WTC11 (cell line): ENCODE measurements at regions not wholly inside any gene's neighbourhood (a gene's known extent, or its start where the extent isn't known, plus 50 kb on each side); places are given as distances from the start of the nearest gene placed in this dataset.

Source experiments
- ATAC-seq: fragments of 200-7000 bp; cut with Tn5 transposase; 2 replicates; pipeline ENCODE4 v1.10.0; 2021; ENCODE audit warnings: mild to moderate bottlenecking, moderate library complexity
- CTCF ChIA-PET: fragments of 300-600 bp; sonication (Branson Sonifier 250); formaldehyde crosslinking; loops from one replicate; lab custom pipeline; 2021; ENCODE audit warnings: antibody characterized with exemption; lab: Charles Lee
- POLR2A ChIA-PET: fragments of 350-600 bp; sonication (Branson Sonifier 250); formaldehyde crosslinking; loops from one replicate; lab custom pipeline; 2021; ENCODE audit warnings: antibody characterized with exemption; lab: Charles Lee
- DNase-seq: peaks from one replicate; pipeline ENCODE4 v3.0.0; 2021; ENCODE audit warnings: low spot score
- H3K27ac Mint-ChIP-seq: 2 replicates; pipeline ENCODE4 v1.8.0; 2021; ENCODE audit warnings: mixed read lengths
- H3K27me3 Mint-ChIP-seq: 2 replicates; pipeline ENCODE4 v1.8.0; 2021; ENCODE audit warnings: low read depth, mild to moderate bottlenecking, moderate library complexity, mixed read lengths
- H3K36me3 Mint-ChIP-seq: 2 replicates; pipeline ENCODE4 v1.8.0; 2021; ENCODE audit warnings: mixed read lengths
- H3K4me1 Mint-ChIP-seq: 2 replicates; pipeline ENCODE4 v1.8.0; 2022; ENCODE audit warnings: mixed read lengths
- H3K4me3 Mint-ChIP-seq: 2 replicates; pipeline ENCODE4 v1.8.0; 2021; ENCODE audit warnings: mild to moderate bottlenecking, moderate library complexity, mixed read lengths
- H3K9me3 Mint-ChIP-seq: 2 replicates; pipeline ENCODE4 v1.8.0; 2021; ENCODE audit warnings: mixed read lengths
- FOXJ3 ChIP-seq: sonication (generic); formaldehyde crosslinking; IDR thresholded peaks from 2 replicates; pipeline ENCODE4 v1.9.0; 2021; ENCODE audit warnings: missing genetic modification reagents, mild to moderate bottlenecking, borderline replicate concordance
- FOXP1 ChIP-seq: sonication (generic); formaldehyde crosslinking; IDR thresholded peaks from 2 replicates; pipeline ENCODE4 v1.8.0; 2022; ENCODE audit warnings: missing genetic modification reagents, mild to moderate bottlenecking, moderate library complexity, borderline replicate concordance
- IRF2 ChIP-seq: sonication (generic); formaldehyde crosslinking; IDR thresholded peaks from 2 replicates; pipeline ENCODE4 v1.8.0; 2022; ENCODE audit warnings: low read depth, missing genetic modification reagents, borderline replicate concordance
- MXD4 ChIP-seq: fragments of 250-450 bp; sonication (Bioruptor Pico); IDR thresholded peaks from 2 replicates; pipeline ENCODE4 v1.8.0; 2021; ENCODE audit warnings: mild to moderate bottlenecking, moderate library complexity, borderline replicate concordance
- NR2C2 ChIP-seq: sonication (generic); formaldehyde crosslinking; IDR thresholded peaks from 2 replicates; pipeline ENCODE4 v1.8.0; 2022; ENCODE audit warnings: mild to moderate bottlenecking, missing genetic modification reagents
- RELA ChIP-seq: sonication (generic); formaldehyde crosslinking; IDR thresholded peaks from 2 replicates; pipeline ENCODE4 v1.8.1; 2022; ENCODE audit warnings: missing genetic modification reagents, mild to moderate bottlenecking, borderline replicate concordance
- SOX15 ChIP-seq: fragments of 250-450 bp; sonication (Bioruptor Pico); IDR thresholded peaks from 2 replicates; pipeline ENCODE4 v1.9.0; 2021; ENCODE audit warnings: mild to moderate bottlenecking
- TCF7 ChIP-seq: sonication (generic); formaldehyde crosslinking; IDR thresholded peaks from 2 replicates; pipeline ENCODE4 v1.8.0; 2022; ENCODE audit warnings: mild to moderate bottlenecking, low read depth, missing genetic modification reagents, moderate library complexity
- TP53 ChIP-seq: sonication (generic); formaldehyde crosslinking; IDR thresholded peaks from 2 replicates; pipeline ENCODE4 v1.8.1; 2023; ENCODE audit warnings: mild to moderate bottlenecking, missing genetic modification reagents
- ZNF317 ChIP-seq: sonication (generic); formaldehyde crosslinking; IDR thresholded peaks from 2 replicates; pipeline ENCODE4 v1.8.1; 2023; ENCODE audit warnings: low read depth, mild to moderate bottlenecking, moderate library complexity, missing genetic modification reagents, borderline replicate concordance
- ZNF396 ChIP-seq: fragments of 250-450 bp; sonication (Bioruptor Pico); IDR thresholded peaks from 2 replicates; pipeline ENCODE4 v1.8.0; 2021; ENCODE audit warnings: mild to moderate bottlenecking, moderate library complexity, borderline replicate concordance
- TF ChIP-seq, protein P1 (sequence below): sonication (generic); formaldehyde crosslinking; IDR thresholded peaks from 2 replicates; pipeline ENCODE4 v1.8.1; 2023; ENCODE audit warnings: mild to moderate bottlenecking, missing genetic modification reagents, moderate library complexity
- TF ChIP-seq, protein P2 (sequence below): sonication (generic); formaldehyde crosslinking; IDR thresholded peaks from 2 replicates; pipeline ENCODE4 v1.8.0; 2023; ENCODE audit warnings: missing genetic modification reagents, mild to moderate bottlenecking, borderline replicate concordance
- TF ChIP-seq, protein P3 (sequence below): sonication (generic); formaldehyde crosslinking; conservative IDR thresholded peaks from 2 replicates; pipeline ENCODE4 v1.8.1; 2023; ENCODE audit warnings: mild to moderate bottlenecking, low read depth, missing genetic modification reagents, moderate library complexity
- TF ChIP-seq, protein P4 (sequence below): fragments of 250-450 bp; sonication (Bioruptor Pico); IDR thresholded peaks from 2 replicates; pipeline ENCODE4 v1.9.0; 2021; ENCODE audit warnings: mild to moderate bottlenecking
- TF ChIP-seq, protein P5 (sequence below): sonication (generic); formaldehyde crosslinking; IDR thresholded peaks from 2 replicates; pipeline ENCODE4 v1.8.1; 2023; ENCODE audit warnings: mild to moderate bottlenecking, missing genetic modification reagents, borderline replicate concordance

DNA sequence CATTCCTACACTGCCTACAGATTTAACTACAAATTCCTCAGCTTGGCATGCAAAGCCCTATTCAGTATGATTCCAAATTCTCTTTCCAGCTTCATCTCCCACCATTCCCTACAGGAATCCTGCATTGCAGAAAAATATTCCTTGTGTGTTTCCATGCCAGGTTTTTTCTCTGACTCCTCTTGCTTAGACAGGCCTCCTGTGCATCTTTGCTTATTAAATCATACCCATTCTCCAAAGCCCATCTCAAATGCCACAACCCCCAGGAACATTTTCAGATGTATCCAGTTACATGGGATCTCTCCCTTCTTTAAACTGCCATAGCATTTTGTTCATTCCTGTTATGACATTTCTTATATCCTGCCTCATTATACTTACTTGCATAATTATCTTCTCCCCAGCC lies 106.4 kb upstream of the GRIA3 start:
- DNase-seq (no peak), ATAC-seq (no peak)
- Mint-ChIP-seq H3K36me3 (no peaks in the 10 kb centered on the region), H3K9me3 (no peaks in the 10 kb centered on the region), H3K27me3 (no peaks in the 10 kb centered on the region), H3K4me3 (no peak overlapping the region), H3K4me1 (0 out of 2 replicates have a peak, but pooled peaks cover 3% of the 10 kb centered on the region), H3K27ac (no peak overlapping the region)
- CTCF ChIA-PET = no interaction called here
- TF ChIP-seq, protein P1, sequence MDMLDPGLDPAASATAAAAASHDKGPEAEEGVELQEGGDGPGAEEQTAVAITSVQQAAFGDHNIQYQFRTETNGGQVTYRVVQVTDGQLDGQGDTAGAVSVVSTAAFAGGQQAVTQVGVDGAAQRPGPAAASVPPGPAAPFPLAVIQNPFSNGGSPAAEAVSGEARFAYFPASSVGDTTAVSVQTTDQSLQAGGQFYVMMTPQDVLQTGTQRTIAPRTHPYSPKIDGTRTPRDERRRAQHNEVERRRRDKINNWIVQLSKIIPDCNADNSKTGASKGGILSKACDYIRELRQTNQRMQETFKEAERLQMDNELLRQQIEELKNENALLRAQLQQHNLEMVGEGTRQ (CRISPR knock-in tag) = no peak
- TF ChIP-seq MXD4 (CRISPR knock-in tag) = no peak
- TF ChIP-seq RELA = no peak
- no peak for TF ChIP-seq ZNF396 (CRISPR knock-in tag)
- TF ChIP-seq, protein P2, sequence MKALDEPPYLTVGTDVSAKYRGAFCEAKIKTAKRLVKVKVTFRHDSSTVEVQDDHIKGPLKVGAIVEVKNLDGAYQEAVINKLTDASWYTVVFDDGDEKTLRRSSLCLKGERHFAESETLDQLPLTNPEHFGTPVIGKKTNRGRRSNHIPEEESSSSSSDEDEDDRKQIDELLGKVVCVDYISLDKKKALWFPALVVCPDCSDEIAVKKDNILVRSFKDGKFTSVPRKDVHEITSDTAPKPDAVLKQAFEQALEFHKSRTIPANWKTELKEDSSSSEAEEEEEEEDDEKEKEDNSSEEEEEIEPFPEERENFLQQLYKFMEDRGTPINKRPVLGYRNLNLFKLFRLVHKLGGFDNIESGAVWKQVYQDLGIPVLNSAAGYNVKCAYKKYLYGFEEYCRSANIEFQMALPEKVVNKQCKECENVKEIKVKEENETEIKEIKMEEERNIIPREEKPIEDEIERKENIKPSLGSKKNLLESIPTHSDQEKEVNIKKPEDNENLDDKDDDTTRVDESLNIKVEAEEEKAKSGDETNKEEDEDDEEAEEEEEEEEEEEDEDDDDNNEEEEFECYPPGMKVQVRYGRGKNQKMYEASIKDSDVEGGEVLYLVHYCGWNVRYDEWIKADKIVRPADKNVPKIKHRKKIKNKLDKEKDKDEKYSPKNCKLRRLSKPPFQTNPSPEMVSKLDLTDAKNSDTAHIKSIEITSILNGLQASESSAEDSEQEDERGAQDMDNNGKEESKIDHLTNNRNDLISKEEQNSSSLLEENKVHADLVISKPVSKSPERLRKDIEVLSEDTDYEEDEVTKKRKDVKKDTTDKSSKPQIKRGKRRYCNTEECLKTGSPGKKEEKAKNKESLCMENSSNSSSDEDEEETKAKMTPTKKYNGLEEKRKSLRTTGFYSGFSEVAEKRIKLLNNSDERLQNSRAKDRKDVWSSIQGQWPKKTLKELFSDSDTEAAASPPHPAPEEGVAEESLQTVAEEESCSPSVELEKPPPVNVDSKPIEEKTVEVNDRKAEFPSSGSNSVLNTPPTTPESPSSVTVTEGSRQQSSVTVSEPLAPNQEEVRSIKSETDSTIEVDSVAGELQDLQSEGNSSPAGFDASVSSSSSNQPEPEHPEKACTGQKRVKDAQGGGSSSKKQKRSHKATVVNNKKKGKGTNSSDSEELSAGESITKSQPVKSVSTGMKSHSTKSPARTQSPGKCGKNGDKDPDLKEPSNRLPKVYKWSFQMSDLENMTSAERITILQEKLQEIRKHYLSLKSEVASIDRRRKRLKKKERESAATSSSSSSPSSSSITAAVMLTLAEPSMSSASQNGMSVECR (CRISPR knock-in tag) = no peak
- TF ChIP-seq FOXP1 (CRISPR knock-in tag) = no peak
- TF ChIP-seq TP53 (CRISPR knock-in tag) = no peak
- TF ChIP-seq, protein P3, sequence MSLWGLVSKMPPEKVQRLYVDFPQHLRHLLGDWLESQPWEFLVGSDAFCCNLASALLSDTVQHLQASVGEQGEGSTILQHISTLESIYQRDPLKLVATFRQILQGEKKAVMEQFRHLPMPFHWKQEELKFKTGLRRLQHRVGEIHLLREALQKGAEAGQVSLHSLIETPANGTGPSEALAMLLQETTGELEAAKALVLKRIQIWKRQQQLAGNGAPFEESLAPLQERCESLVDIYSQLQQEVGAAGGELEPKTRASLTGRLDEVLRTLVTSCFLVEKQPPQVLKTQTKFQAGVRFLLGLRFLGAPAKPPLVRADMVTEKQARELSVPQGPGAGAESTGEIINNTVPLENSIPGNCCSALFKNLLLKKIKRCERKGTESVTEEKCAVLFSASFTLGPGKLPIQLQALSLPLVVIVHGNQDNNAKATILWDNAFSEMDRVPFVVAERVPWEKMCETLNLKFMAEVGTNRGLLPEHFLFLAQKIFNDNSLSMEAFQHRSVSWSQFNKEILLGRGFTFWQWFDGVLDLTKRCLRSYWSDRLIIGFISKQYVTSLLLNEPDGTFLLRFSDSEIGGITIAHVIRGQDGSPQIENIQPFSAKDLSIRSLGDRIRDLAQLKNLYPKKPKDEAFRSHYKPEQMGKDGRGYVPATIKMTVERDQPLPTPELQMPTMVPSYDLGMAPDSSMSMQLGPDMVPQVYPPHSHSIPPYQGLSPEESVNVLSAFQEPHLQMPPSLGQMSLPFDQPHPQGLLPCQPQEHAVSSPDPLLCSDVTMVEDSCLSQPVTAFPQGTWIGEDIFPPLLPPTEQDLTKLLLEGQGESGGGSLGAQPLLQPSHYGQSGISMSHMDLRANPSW (CRISPR knock-in tag) = no peak
- TF ChIP-seq, protein P4, sequence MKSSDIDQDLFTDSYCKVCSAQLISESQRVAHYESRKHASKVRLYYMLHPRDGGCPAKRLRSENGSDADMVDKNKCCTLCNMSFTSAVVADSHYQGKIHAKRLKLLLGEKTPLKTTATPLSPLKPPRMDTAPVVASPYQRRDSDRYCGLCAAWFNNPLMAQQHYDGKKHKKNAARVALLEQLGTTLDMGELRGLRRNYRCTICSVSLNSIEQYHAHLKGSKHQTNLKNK (CRISPR knock-in tag) = no peak
- TF ChIP-seq, protein P5, sequence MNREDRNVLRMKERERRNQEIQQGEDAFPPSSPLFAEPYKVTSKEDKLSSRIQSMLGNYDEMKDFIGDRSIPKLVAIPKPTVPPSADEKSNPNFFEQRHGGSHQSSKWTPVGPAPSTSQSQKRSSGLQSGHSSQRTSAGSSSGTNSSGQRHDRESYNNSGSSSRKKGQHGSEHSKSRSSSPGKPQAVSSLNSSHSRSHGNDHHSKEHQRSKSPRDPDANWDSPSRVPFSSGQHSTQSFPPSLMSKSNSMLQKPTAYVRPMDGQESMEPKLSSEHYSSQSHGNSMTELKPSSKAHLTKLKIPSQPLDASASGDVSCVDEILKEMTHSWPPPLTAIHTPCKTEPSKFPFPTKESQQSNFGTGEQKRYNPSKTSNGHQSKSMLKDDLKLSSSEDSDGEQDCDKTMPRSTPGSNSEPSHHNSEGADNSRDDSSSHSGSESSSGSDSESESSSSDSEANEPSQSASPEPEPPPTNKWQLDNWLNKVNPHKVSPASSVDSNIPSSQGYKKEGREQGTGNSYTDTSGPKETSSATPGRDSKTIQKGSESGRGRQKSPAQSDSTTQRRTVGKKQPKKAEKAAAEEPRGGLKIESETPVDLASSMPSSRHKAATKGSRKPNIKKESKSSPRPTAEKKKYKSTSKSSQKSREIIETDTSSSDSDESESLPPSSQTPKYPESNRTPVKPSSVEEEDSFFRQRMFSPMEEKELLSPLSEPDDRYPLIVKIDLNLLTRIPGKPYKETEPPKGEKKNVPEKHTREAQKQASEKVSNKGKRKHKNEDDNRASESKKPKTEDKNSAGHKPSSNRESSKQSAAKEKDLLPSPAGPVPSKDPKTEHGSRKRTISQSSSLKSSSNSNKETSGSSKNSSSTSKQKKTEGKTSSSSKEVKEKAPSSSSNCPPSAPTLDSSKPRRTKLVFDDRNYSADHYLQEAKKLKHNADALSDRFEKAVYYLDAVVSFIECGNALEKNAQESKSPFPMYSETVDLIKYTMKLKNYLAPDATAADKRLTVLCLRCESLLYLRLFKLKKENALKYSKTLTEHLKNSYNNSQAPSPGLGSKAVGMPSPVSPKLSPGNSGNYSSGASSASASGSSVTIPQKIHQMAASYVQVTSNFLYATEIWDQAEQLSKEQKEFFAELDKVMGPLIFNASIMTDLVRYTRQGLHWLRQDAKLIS (CRISPR knock-in tag) = no peak
- no peak for TF ChIP-seq SOX15
- TF ChIP-seq ZNF317 (CRISPR knock-in tag) = no peak
- TF ChIP-seq NR2C2 (CRISPR knock-in tag) = no peak
- no peak for TF ChIP-seq IRF2 (CRISPR knock-in tag)
- no peak for TF ChIP-seq FOXJ3 (CRISPR knock-in tag)
- TF ChIP-seq TCF7 (CRISPR knock-in tag) = no peak
- POLR2A ChIA-PET = no interaction called here
